ENCODE measurements at regions not wholly inside any gene's neighbourhood (a gene's known extent, or its start where the extent isn't known, plus 50 kb on each side); places are given as distances from the start of the nearest gene placed in this dataset.

- Histone ChIP-seq H3K27ac (no peak overlapping the region), H2AFZ (replicated peaks) (no peak overlapping the region), H3K4me2 (no peak overlapping the region), H3K27me3 (no peaks in the 10 kb centered on the region), H3K9ac (no peak overlapping the region), H3F3A (ENCODE audit: low read depth) (no peaks in the 10 kb centered on the region), H3K4me1 (no peaks in the 10 kb centered on the region), H3K4me3 (no peak overlapping the region), H4K20me1 (ENCODE audit: low read depth) (no peaks in the 10 kb centered on the region), H3K9me3 (ENCODE audit: low read depth) (no peaks in the 10 kb centered on the region), H3K36me3 (no peaks in the 10 kb centered on the region), H3K79me2 (ENCODE audit: low read depth) (no peaks in the 10 kb centered on the region)
- no peak overlapping the region for H3K27ac Mint-ChIP-seq
- H3K36me3 Mint-ChIP-seq: no peaks in the 10 kb centered on the region
- TF ChIP-seq EZH2phosphoT487 (IDR thresholded peaks at IDR 0.05): no peak
- TF ChIP-seq, protein P1, sequence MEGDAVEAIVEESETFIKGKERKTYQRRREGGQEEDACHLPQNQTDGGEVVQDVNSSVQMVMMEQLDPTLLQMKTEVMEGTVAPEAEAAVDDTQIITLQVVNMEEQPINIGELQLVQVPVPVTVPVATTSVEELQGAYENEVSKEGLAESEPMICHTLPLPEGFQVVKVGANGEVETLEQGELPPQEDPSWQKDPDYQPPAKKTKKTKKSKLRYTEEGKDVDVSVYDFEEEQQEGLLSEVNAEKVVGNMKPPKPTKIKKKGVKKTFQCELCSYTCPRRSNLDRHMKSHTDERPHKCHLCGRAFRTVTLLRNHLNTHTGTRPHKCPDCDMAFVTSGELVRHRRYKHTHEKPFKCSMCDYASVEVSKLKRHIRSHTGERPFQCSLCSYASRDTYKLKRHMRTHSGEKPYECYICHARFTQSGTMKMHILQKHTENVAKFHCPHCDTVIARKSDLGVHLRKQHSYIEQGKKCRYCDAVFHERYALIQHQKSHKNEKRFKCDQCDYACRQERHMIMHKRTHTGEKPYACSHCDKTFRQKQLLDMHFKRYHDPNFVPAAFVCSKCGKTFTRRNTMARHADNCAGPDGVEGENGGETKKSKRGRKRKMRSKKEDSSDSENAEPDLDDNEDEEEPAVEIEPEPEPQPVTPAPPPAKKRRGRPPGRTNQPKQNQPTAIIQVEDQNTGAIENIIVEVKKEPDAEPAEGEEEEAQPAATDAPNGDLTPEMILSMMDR (IDR thresholded peaks at IDR 0.05): no peak
- TF ChIP-seq EZH2 (IDR thresholded peaks at IDR 0.05): no peak
- peaks cover 2% of the 10 kb centered on the region for H3K27me3 Mint-ChIP-seq (ENCODE audit: insufficient read depth, low read depth)
- no peak overlapping the region for H3K4me3 Mint-ChIP-seq
- no peaks in the 10 kb centered on the region for H3K4me1 Mint-ChIP-seq
- no peak for DNase-seq (ENCODE audit: low spot score)
- H3K9me3 Mint-ChIP-seq: no peaks in the 10 kb centered on the region
These were observed 601.6 kb upstream of the PKDCC start for GRCh38 chr2:41446266-41446665.

DNA sequence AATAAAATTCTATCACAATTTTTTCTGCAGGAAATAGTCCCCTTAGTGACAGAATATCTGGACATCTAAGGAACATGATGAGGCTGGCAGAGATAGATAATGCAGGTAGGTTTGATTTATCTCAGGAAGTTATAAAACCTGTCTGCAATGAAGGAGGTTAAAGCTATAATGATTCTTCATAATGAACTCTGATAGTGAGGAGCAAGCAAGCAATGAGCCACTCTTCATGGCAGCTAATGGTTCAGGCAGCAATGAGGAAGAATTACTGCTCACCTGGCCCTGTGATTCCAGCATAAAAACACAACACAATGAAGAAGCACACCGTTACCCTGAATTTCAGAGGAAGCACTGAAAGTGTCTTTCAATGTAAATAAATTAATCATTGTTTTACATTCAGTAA, 599.6 kb upstream of the PKDCC start:
- no peak overlapping the region for H3K4me3 Mint-ChIP-seq
- Histone ChIP-seq H3K4me3 (no peak overlapping the region), H3K9ac (no peak overlapping the region), H3K4me2 (no peak overlapping the region), H3K27ac (no peak overlapping the region), H4K20me1 (ENCODE audit: low read depth) (no peaks in the 10 kb centered on the region), H3K9me3 (ENCODE audit: low read depth) (no peaks in the 10 kb centered on the region), H2AFZ (replicated peaks) (no peak overlapping the region), H3K36me3 (no peaks in the 10 kb centered on the region), H3F3A (ENCODE audit: low read depth) (no peaks in the 10 kb centered on the region), H3K27me3 (no peaks in the 10 kb centered on the region), H3K4me1 (no peaks in the 10 kb centered on the region), H3K79me2 (ENCODE audit: low read depth) (no peaks in the 10 kb centered on the region)
- DNase-seq (ENCODE audit: low spot score): no peak
- H3K27ac Mint-ChIP-seq: no peak overlapping the region
- H3K27me3 Mint-ChIP-seq (ENCODE audit: insufficient read depth, low read depth): peaks cover 2% of the 10 kb centered on the region
- H3K9me3 Mint-ChIP-seq: no peaks in the 10 kb centered on the region
- no peaks in the 10 kb centered on the region for H3K4me1 Mint-ChIP-seq
- H3K36me3 Mint-ChIP-seq: no peaks in the 10 kb centered on the region
- TF ChIP-seq EZH2phosphoT487 (IDR thresholded peaks at IDR 0.05): no peak
- TF ChIP-seq, protein P1 (IDR thresholded peaks at IDR 0.05): no peak

DNA sequence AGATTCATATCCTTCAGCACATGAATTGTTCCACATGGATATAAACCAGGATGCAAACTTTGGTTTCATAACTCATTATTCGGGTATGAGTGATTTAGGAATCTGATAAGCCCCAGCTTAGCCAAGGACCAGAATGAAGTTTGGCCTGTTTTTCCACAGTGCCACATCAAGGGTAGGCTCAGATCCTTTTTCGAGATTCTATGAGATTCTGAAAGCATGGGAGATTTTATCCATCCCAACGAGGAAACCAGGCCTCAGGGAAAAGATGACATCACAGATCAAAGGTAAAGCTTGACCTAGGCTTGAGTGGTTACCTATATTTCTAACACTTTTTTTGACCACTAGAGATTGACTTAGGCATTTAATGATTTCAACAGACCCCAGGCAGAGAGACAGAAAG, 590.8 kb upstream of the PKDCC start:
- H3K79me2 ChIP-seq (ENCODE audit: low read depth): no peaks in the 10 kb centered on the region
- Mint-ChIP-seq H3K36me3 (no peaks in the 10 kb centered on the region), H3K4me1 (no peaks in the 10 kb centered on the region), H3K27me3 (ENCODE audit: insufficient read depth, low read depth) (peaks cover 2% of the 10 kb centered on the region), H3K9me3 (no peaks in the 10 kb centered on the region), H3K27ac (no peak overlapping the region), H3K4me3 (no peak overlapping the region)
- no peaks in the 10 kb centered on the region for H4K20me1 ChIP-seq (ENCODE audit: low read depth)
- H3K9me3 ChIP-seq (ENCODE audit: low read depth): no peaks in the 10 kb centered on the region
- no peaks in the 10 kb centered on the region for H3F3A ChIP-seq (ENCODE audit: low read depth)
- no peak overlapping the region for H2AFZ ChIP-seq (replicated peaks)
- H3K4me3 ChIP-seq: no peak overlapping the region
- no peak for DNase-seq (ENCODE audit: low spot score)
- H3K4me1 ChIP-seq: no peaks in the 10 kb centered on the region
- TF ChIP-seq EZH2 (IDR thresholded peaks at IDR 0.05) (no peak), EZH2phosphoT487 (IDR thresholded peaks at IDR 0.05) (no peak)
- TF ChIP-seq, protein P1 (IDR thresholded peaks at IDR 0.05): no peak
- H3K27me3 ChIP-seq: no peaks in the 10 kb centered on the region
- H3K9ac ChIP-seq: no peak overlapping the region
- H3K36me3 ChIP-seq: no peaks in the 10 kb centered on the region
- no peak overlapping the region for H3K4me2 ChIP-seq
- H3K27ac ChIP-seq: no peak overlapping the region

DNA sequence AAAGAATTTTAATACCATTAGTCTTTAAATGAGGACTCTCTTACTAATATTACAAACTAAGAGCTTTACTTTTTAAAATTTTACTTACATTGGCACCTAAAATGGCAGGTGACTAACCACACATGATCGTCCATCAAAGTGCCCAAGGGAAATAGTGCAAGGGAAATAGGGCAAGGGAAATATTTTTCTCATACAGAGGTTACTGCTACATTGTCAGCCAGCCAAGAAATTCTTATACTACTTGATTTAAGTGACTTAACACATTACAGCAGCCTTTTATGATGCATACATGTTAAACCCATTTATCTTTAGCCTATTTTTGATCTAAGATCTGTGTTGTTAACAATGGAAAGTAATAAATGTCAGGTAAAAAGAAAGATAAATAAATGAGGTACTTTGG, 587.2 kb upstream of the PKDCC start:
- Mint-ChIP-seq H3K4me3 (no peak overlapping the region), H3K4me1 (no peaks in the 10 kb centered on the region), H3K27ac (no peak overlapping the region), H3K9me3 (no peaks in the 10 kb centered on the region), H3K27me3 (ENCODE audit: insufficient read depth, low read depth) (peaks cover 2% of the 10 kb centered on the region), H3K36me3 (no peaks in the 10 kb centered on the region)
- TF ChIP-seq EZH2phosphoT487 (IDR thresholded peaks at IDR 0.05): no peak
- no peak for TF ChIP-seq EZH2 (IDR thresholded peaks at IDR 0.05)
- TF ChIP-seq, protein P1 (IDR thresholded peaks at IDR 0.05): no peak
- Histone ChIP-seq H4K20me1 (ENCODE audit: low read depth) (no peaks in the 10 kb centered on the region), H3K4me3 (no peak overlapping the region), H3K9me3 (ENCODE audit: low read depth) (no peaks in the 10 kb centered on the region), H3K27ac (no peak overlapping the region), H3F3A (ENCODE audit: low read depth) (no peaks in the 10 kb centered on the region), H3K4me1 (no peaks in the 10 kb centered on the region), H3K27me3 (no peaks in the 10 kb centered on the region), H3K9ac (no peak overlapping the region), H3K79me2 (ENCODE audit: low read depth) (no peaks in the 10 kb centered on the region), H3K4me2 (no peak overlapping the region), H3K36me3 (no peaks in the 10 kb centered on the region), H2AFZ (replicated peaks) (no peak overlapping the region)
- DNase-seq (ENCODE audit: low spot score): no peak

Measured in neural progenitor cell (in vitro differentiated cells).